ENCODE measurements at regions not wholly inside any gene's neighbourhood (a gene's known extent, or its start where the extent isn't known, plus 50 kb on each side); places are given as distances from the start of the nearest gene placed in this dataset.

DNA sequence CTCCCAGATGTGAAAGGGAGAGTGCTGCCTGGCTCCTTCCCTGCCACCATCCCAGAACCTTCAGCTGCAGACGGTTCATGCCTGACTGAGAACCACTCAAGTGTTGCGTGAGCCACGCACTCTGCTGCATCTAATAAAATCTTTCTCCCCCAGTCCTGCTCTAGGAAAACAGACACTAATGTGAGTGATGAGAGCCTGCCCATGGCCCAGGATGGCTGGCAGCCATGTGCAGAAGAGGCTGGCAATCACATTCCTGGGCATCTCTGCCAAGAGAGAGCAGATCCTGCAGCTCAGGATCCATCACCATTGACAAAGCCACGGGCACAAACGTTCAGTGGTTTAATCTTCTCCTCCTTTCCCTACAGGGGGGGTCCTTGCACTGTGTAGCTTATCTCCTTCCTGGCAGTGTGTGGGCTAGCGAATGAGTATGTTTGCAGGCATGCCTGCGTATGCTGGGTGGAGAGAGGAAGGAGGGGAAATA lies 477.5 kb downstream of the SLC4A3 start:
- Histone ChIP-seq H3K4me2 (ENCODE audit: insufficient read depth, insufficient read length, low read length) (no peak overlapping the region), H3K14ac (ENCODE audit: insufficient read depth, low read length) (no peak overlapping the region)
- H3K27me3 Mint-ChIP-seq (ENCODE audit: low read depth) = no peaks in the 10 kb centered on the region; the same call in 1 of the 2 replicates

More for the DNA sequence above, 477.5 kb downstream of the SLC4A3 start:
- Histone ChIP-seq H3K4ac (ENCODE audit: low read depth, low read length) (no peak overlapping the region), H3K18ac (ENCODE audit: insufficient read length, low read depth, low read length) (no peak overlapping the region), H4K8ac (replicated peaks; ENCODE audit: insufficient read length, low read depth, low read length) (no peak overlapping the region), H3K23ac (ENCODE audit: insufficient read length, low read depth, low read length) (no peak overlapping the region), H4K5ac (ENCODE audit: insufficient read length, low read depth, low read length) (no peak overlapping the region), H2BK12ac (ENCODE audit: insufficient read length, low read depth, low read length) (no peak overlapping the region), H3K4me1 (ENCODE audit: insufficient read depth, low read length) (no peaks in the 10 kb centered on the region), H4K20me1 (ENCODE audit: control insufficient read depth, insufficient read depth, insufficient read length) (no peaks in the 10 kb centered on the region), H2AFZ (ENCODE audit: low read length) (no peak overlapping the region), H2BK20ac (ENCODE audit: low read depth, low read length, poor library complexity, severe bottlenecking) (no peak overlapping the region), H2BK5ac (ENCODE audit: insufficient read length, low read length) (no peak overlapping the region), H4K91ac (ENCODE audit: insufficient read length, low read depth, low read length) (no peak overlapping the region), H2BK120ac (ENCODE audit: low read depth, low read length, poor library complexity, severe bottlenecking) (no peak overlapping the region), H3T11ph (ENCODE audit: low read length) (no peak overlapping the region), H2BK15ac (ENCODE audit: low read depth, low read length) (no peak overlapping the region), H3K79me1 (ENCODE audit: insufficient read depth, low read depth, low read length, poor library complexity, severe bottlenecking) (no peaks in the 10 kb centered on the region), H3K56ac (ENCODE audit: insufficient read length, low read depth, low read length) (no peak overlapping the region), H3K23me2 (ENCODE audit: insufficient read length, low read depth, low read length, poor library complexity, severe bottlenecking) (no peaks in the 10 kb centered on the region), H3K9ac (ENCODE audit: extremely low read depth, insufficient read length, low read length) (no peak overlapping the region), H3K27me3 (ENCODE audit: insufficient read depth, low read length) (no peaks in the 10 kb centered on the region), H3K9me3 (ENCODE audit: control insufficient read depth, low read depth, low read length) (no peaks in the 10 kb centered on the region), H3K27ac (ENCODE audit: insufficient read length, low read depth, low read length) (no peak overlapping the region), H3K79me2 (ENCODE audit: insufficient read depth, low read length) (no peaks in the 10 kb centered on the region), H2AK5ac (ENCODE audit: insufficient read length, low read length) (no peak overlapping the region)
- WGBS (ENCODE audit: extremely low coverage, insufficient read length, low lambda C conversion rate) = no CpG with 5 or more reads among the region's 7 CpGs
- no peak overlapping the region for H3K4me3 Mint-ChIP-seq
- H3K9me3 Mint-ChIP-seq = no peaks in the 10 kb centered on the region
- no peak overlapping the region for H3K27ac Mint-ChIP-seq
- no peaks in the 10 kb centered on the region for H3K36me3 Mint-ChIP-seq (ENCODE audit: insufficient read depth in 1 of 3, low read depth in 3 of 3)
- no peaks in the 10 kb centered on the region for H3K4me1 Mint-ChIP-seq
- no peak for DNase-seq
- TF ChIP-seq, protein P1, sequence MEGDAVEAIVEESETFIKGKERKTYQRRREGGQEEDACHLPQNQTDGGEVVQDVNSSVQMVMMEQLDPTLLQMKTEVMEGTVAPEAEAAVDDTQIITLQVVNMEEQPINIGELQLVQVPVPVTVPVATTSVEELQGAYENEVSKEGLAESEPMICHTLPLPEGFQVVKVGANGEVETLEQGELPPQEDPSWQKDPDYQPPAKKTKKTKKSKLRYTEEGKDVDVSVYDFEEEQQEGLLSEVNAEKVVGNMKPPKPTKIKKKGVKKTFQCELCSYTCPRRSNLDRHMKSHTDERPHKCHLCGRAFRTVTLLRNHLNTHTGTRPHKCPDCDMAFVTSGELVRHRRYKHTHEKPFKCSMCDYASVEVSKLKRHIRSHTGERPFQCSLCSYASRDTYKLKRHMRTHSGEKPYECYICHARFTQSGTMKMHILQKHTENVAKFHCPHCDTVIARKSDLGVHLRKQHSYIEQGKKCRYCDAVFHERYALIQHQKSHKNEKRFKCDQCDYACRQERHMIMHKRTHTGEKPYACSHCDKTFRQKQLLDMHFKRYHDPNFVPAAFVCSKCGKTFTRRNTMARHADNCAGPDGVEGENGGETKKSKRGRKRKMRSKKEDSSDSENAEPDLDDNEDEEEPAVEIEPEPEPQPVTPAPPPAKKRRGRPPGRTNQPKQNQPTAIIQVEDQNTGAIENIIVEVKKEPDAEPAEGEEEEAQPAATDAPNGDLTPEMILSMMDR (conservative IDR thresholded peaks at IDR 0.05) = peak; percentile 34; the same call in 1 of the 3 replicates
